ENCODE measurements at regions not wholly inside any gene's neighbourhood (a gene's known extent, or its start where the extent isn't known, plus 50 kb on each side); places are given as distances from the start of the nearest gene placed in this dataset.
A peak's percentile ranks its signal among the peaks of the same experiment; 100 is the strongest.

GRCh38 chr6:51339108-51339507 lies 520.4 kb downstream of the TFAP2B start:
- no peak for TF ChIP-seq CTCF (IDR thresholded peaks at IDR 0.05; ENCODE audit: borderline replicate concordance, extremely low read depth, insufficient read depth)
- FAIRE-seq = no peak

GRCh38 chr6:51339728-51340127 lies 521.1 kb downstream of the TFAP2B start:
- no peaks in the 10 kb centered on the region for H3K9me3 ChIP-seq (ENCODE audit: control insufficient read depth in 2 of 3, insufficient read depth in 1 of 3, low read length in 3 of 3)
- H3K36me3 ChIP-seq (ENCODE audit: control insufficient read depth in 2 of 3, insufficient read depth in 3 of 3, low read length in 3 of 3) = no peaks in the 10 kb centered on the region
- FAIRE-seq (no peak), DNase-seq (peak in 1 of 5 donors; percentile 13)
- no peak for TF ChIP-seq CTCF (IDR thresholded peaks at IDR 0.05; ENCODE audit: borderline replicate concordance, extremely low read depth, insufficient read depth)
- H3K4me3 ChIP-seq (ENCODE audit: low read length in 3 of 3) = no peak overlapping the region
- no peaks in the 10 kb centered on the region for H3K27me3 ChIP-seq (ENCODE audit: control insufficient read depth, insufficient read depth, low read length)
- H3K27ac ChIP-seq (ENCODE audit: low read depth in 2 of 2, low read length in 2 of 2) = no peak overlapping the region
- intact Hi-C loops (cut with DNase I) = no loop called here
- H3K9ac ChIP-seq (ENCODE audit: low read length in 3 of 3) = no peak overlapping the region
- H3K4me1 ChIP-seq (ENCODE audit: control insufficient read depth in 2 of 3, insufficient read depth in 2 of 3, low read depth in 1 of 3, low read length in 3 of 3) = no peaks in the 10 kb centered on the region

More at GRCh38 chr6:51339108-51339507, 520.4 kb downstream of the TFAP2B start:
- H3K9me3 ChIP-seq (ENCODE audit: control insufficient read depth in 2 of 3, insufficient read depth in 1 of 3, low read length in 3 of 3) = no peaks in the 10 kb centered on the region
- no peaks in the 10 kb centered on the region for H3K4me1 ChIP-seq (ENCODE audit: control insufficient read depth in 2 of 3, insufficient read depth in 2 of 3, low read depth in 1 of 3, low read length in 3 of 3)
- H3K4me3 ChIP-seq (ENCODE audit: low read length in 3 of 3) = no peak overlapping the region
- H3K36me3 ChIP-seq (ENCODE audit: control insufficient read depth in 2 of 3, insufficient read depth in 3 of 3, low read length in 3 of 3) = no peaks in the 10 kb centered on the region
- no peak overlapping the region for H3K9ac ChIP-seq (ENCODE audit: low read length in 3 of 3)
- no peak for DNase-seq
- intact Hi-C loops (cut with DNase I) = no loop called here
- H3K27me3 ChIP-seq (ENCODE audit: control insufficient read depth, insufficient read depth, low read length) = no peaks in the 10 kb centered on the region
- no peak overlapping the region for H3K27ac ChIP-seq (ENCODE audit: low read depth in 2 of 2, low read length in 2 of 2)

- DNase-seq = no peak
- intact Hi-C loops (cut with DNase I) = no loop called here
- no peak overlapping the region for H3K4me3 ChIP-seq (ENCODE audit: low read length in 3 of 3)
- no peaks in the 10 kb centered on the region for H3K9me3 ChIP-seq (ENCODE audit: control insufficient read depth in 2 of 3, insufficient read depth in 1 of 3, low read length in 3 of 3)
- no peak for TF ChIP-seq CTCF (IDR thresholded peaks at IDR 0.05; ENCODE audit: borderline replicate concordance, extremely low read depth, insufficient read depth)
- no peaks in the 10 kb centered on the region for H3K36me3 ChIP-seq (ENCODE audit: control insufficient read depth in 2 of 3, insufficient read depth in 3 of 3, low read length in 3 of 3)
- no peak overlapping the region for H3K9ac ChIP-seq (ENCODE audit: low read length in 3 of 3)
- no peaks in the 10 kb centered on the region for H3K4me1 ChIP-seq (ENCODE audit: control insufficient read depth in 2 of 3, insufficient read depth in 2 of 3, low read depth in 1 of 3, low read length in 3 of 3)
- no peak for FAIRE-seq
- H3K27ac ChIP-seq (ENCODE audit: low read depth in 2 of 2, low read length in 2 of 2) = no peak overlapping the region
- H3K27me3 ChIP-seq (ENCODE audit: control insufficient read depth, insufficient read depth, low read length) = no peaks in the 10 kb centered on the region
These were observed 523.7 kb downstream of the TFAP2B start for GRCh38 chr6:51342393-51342792.

GRCh38 chr6:51349857-51350256 lies 531.2 kb downstream of the TFAP2B start:
- no peak for FAIRE-seq
- no peaks in the 10 kb centered on the region for H3K27me3 ChIP-seq (ENCODE audit: control insufficient read depth, insufficient read depth, low read length)
- no peak for DNase-seq
- no peak for TF ChIP-seq CTCF (IDR thresholded peaks at IDR 0.05; ENCODE audit: borderline replicate concordance, extremely low read depth, insufficient read depth)
- no peak overlapping the region for H3K9ac ChIP-seq (ENCODE audit: low read length in 3 of 3)
- H3K9me3 ChIP-seq (ENCODE audit: control insufficient read depth in 2 of 3, insufficient read depth in 1 of 3, low read length in 3 of 3) = no peaks in the 10 kb centered on the region
- no peaks in the 10 kb centered on the region for H3K4me1 ChIP-seq (ENCODE audit: control insufficient read depth in 2 of 3, insufficient read depth in 2 of 3, low read depth in 1 of 3, low read length in 3 of 3)
- H3K27ac ChIP-seq (ENCODE audit: low read depth in 2 of 2, low read length in 2 of 2) = no peak overlapping the region
- no peak overlapping the region for H3K4me3 ChIP-seq (ENCODE audit: low read length in 3 of 3)
- no peaks in the 10 kb centered on the region for H3K36me3 ChIP-seq (ENCODE audit: control insufficient read depth in 2 of 3, insufficient read depth in 3 of 3, low read length in 3 of 3)
- intact Hi-C loops (cut with DNase I) = no loop called here

Data from kidney (tissue), 13 donors.